Keratinocyte (primary cell): ENCODE measurements at regions not wholly inside any gene's neighbourhood (a gene's known extent, or its start where the extent isn't known, plus 50 kb on each side); places are given as distances from the start of the nearest gene placed in this dataset.

ENCODE experiments used
- CTCF ChIP-seq, 3 experiments: IDR thresholded peaks in 1 of 3; conservative IDR thresholded peaks in 1 of 3; optimal IDR thresholded peaks in 1 of 3; 2 replicates in 2 of 3; 3 replicates in 1 of 3; pipeline versions ENCODE3 to v1.5.1; 2011; ENCODE audit warnings: low read length in 3 of 3, mild to moderate bottlenecking in 3 of 3, moderate library complexity in 2 of 3, control low read depth in 1 of 3, inconsistent platforms in 1 of 3; ENCODE audit not compliant: insufficient read depth in 2 of 3; ENCODE audit errors: extremely low read depth in 1 of 3
- EZH2 ChIP-seq: IDR thresholded peaks from one replicate; pipeline ENCODE4 v1.6.1; 2012; ENCODE audit warnings: inconsistent platforms, mild to moderate bottlenecking, low read length, moderate library complexity

GRCh38 chr2:143934626-143935481 lies 585.1 kb downstream of the ZEB2 start:
- TF ChIP-seq CTCF (optimal IDR thresholded peaks at IDR 0.05 in 1 of 3, IDR thresholded peaks at IDR 0.05 in 1 of 3, conservative IDR thresholded peaks at IDR 0.05 in 1 of 3; ENCODE audit: extremely low read depth in 1 of 3, insufficient read depth in 2 of 3, low read length in 3 of 3) (no peak), EZH2 (no peak)
